ENCODE measurements at regions not wholly inside any gene's neighbourhood (a gene's known extent, or its start where the extent isn't known, plus 50 kb on each side); places are given as distances from the start of the nearest gene placed in this dataset.

DNA sequence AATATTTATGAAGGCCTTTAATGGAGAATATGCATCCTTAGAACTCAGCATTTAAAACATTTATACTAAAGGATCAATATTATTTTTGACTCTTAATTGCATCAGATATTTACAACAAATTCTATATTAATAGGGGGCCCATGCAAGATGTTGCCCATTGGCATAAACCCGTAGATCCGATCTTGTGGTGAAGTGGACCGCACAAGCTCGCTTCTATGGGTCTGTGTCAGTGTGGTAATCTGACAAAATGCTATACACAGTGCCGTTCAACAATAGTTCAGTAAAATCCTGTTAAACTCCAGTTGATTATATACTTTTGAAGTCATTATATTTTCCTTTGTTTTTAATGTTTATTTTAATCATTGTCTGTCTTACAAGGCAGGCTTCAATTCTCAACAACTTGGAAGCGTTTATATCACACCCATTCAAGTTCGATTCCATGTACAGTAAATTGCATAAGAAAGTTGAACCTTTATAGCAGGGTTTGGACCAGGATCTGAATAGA lies 809.2 kb downstream of the USP25 start:
- no peak for DNase-seq (ENCODE audit: low spot score)

DNA sequence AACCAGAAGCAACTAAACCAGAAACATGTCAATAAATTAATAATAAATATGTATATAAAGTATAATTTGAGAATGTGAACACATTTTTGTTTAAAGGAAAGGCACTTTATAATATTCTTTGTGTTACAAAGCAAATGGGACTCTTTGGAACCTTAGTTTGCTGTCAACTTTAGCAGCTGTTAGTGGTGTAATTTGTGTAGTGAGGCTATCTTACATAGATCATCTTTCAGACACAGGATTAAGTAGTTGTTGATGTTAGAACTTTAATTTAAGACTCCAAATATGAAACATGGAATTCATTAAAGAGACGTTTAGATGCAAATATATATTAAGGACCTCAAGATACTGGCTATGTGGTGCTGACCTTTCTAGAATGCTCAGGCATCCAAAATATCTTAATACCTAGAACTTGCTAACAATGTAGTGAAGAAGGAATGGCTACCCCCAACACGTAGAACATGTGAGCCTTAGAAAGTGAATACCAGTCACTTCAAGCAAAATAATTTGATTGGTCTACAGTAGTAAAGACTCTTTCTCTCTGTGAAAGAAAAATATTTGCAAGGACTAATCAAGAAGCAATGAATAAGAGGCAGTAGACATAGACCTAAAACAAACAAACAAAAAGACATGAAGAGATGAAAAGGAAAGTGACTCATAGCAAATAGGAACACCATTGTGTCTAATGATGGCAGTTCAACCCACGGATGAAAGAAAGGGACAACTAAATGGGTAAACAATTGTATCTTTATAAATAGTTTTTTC lies 811.4 kb downstream of the USP25 start:
- no peak for DNase-seq (ENCODE audit: low spot score)

DNA sequence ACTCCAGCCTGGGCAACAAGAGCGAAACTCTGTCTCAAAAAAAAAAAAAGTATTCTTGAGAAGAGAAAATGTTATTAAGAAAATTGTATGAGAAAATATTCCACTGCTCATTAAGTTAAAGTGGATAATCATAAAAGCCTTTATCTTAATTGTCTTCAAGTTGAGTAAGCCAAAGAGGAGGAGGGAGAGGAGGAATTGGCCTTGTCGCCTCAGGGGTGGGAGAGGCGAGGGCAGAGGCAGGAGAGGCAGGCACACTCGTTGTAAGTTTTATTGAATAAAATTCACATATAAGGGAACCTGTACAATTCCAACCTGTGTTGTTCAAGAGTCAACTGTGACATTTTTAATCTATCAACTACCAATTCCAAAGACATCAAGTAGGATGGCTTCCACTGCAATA lies 820.3 kb downstream of the USP25 start:
- DNase-seq (ENCODE audit: low spot score) = no peak

DNA sequence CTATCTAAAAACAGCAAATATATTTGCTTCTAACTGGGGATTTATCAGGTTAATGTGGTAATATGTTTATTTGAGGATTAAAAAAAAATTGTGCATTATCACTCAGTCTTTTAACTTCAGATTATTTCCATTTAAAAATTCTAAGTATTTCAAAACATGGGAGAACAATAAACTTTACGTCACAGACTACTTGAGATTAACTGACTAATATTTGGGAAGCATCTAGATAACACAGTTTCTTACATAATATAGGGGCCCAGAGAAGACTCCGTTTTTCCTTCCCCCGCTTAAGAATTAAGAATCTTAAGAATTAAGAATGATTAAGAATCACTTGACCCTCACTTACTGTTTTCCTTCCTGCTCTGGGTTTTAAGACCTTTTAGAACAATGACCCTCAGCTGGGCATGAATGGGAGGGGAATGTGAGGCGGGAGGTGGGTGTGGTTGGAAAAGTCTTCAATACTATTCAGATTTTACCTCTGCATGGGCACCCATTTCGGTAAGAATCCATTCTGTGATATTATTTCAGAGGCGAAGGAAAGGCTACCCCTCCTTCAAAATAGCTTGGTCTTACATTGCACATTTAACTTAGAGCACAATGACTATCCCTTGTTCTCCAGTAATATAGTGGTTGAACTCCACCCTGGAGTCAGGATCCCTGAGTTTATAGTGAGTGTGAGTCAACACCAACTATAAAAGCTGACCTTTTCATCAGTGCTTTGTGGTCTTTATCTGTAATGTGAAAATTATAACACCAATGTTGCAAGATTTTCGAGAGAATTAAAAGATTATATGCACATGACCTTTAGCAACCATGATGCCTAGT lies 821.3 kb downstream of the USP25 start:
- no peak for DNase-seq (ENCODE audit: low spot score)

DNA sequence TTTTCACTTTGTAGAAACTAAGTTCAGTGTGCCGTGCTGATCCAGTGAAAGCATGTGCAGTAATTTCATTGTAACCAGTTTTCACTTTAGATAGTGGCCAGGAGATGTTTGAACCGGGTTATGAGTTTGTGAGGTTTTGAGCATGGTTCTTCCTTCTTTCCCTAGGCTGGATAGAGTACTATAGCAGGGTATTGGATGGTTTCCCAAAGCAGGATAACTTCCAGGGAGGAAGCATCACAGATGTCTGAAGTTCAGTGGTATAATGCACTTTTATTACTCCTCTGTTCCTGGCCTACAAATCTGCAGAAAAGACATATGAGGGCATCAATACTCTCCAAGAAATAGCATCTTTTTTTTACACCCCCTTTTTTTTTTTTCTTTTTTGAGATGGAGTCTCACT lies 823.1 kb downstream of the USP25 start:
- DNase-seq (ENCODE audit: low spot score) = no peak

DNA sequence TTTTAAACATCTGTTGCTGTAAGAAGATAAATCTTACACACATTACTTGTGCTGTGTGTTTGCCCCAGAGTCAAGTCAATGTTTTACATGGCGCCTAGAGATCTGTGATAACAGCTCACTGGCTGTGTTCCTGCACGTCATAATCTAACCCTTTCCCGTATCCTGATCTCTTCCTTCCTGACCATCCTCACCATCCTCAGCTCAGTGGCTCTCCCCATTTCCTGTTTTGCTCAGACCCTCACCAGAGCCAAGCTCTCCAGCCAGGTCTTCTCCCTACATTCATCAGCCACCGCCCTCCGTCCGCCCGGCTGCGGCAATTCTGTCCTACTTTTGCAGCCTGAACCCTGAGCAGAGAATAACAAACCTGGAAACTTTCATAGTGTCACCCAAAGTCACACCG lies 824.7 kb downstream of the USP25 start:
- no peak for DNase-seq (ENCODE audit: low spot score)

DNA sequence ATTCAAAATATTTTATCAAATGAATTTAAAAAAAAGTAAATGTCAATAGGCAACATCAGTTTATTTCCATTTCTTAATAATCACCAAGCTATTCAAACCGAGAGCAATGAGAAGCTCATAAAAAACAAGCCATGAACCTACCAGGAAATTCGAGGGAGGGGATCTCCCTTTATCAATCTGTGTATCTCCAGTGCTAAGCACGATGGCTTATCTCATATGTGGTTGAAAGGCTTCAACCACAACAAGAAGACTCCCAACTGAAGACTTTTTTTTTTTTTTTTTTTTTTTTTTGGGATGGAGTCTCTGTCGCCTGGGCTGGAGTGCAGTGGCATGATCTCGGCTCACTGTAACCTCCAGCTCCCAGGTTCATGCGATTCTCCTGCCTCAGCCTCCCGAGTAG lies 833.3 kb downstream of the USP25 start:
- DNase-seq (ENCODE audit: low spot score) = no peak

DNA sequence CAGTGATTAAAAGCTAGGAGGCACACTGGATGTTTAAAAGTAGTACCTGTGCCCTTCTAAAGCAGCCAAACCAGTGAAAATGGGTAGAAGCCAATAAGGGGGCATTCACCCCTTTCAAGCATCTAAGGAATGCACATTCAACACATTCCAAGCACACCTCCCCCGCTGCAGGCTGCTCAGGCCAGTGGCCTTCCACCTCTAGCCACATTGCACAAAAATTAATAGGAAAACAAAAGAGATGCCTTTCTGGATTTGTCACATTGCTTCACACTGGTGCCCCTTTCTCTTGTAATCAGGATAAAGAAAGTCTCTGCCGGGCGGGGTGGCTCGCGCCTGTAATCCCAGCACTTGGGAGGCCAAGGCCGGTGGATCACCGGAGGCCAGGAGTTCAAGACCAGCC lies 834.0 kb downstream of the USP25 start:
- no peak for DNase-seq (ENCODE audit: low spot score)

DNA sequence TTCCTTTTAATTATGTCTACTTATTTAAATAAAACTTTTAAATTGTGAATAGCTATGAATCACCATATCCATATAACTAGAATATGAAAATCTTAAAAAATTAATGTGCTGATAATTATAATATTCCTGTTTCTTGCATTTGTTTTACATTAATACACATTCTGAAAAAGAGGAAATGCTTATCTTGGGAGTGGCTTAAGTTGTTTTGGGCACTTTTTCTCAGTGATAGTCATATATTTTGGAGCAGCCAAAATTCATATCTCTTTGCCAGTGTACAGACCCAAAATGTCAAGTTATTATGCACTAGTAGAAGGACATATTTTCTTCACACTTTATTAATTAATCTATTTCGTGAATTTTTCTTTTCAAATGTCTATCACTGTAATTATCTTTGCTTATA lies 838.5 kb downstream of the USP25 start:
- no peak for DNase-seq (ENCODE audit: low spot score)

DNA sequence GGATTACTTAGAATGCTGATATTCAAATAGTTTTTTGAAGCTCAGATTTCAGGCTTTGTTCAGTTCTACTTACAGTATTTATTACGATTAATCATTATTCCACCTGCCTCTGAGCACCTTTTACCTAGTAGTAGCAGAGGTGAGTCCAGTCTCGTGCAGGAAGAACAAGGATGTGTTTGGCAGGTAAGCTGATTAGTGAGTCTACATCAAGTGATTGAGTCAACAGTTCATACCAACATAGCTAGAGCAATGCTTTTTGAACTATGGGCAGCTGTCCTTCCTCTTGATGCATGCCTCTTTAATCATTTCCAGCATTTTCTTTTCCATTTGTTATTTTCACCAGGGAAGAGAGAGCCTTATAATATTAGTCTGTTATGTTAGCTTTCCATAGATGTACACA lies 838.9 kb downstream of the USP25 start:
- DNase-seq (ENCODE audit: low spot score) = no peak

DNA sequence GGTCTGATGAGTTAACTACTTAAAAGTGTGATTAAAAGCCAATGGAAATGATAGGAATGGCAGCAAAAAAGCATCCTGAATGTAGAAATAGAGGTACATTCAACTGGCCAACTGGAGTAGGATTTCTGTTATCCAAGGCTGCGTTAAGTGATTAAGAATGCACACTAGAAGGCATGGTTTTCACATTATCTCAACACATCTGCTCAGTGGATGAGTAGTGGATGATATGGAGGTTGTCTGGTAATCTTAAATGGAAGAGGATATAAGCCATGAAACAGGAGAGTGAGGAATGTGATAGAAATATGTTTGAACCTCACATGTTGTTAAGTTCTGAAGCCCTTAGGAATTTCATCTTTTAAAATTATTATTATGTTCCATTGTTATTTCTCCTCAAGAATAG lies 839.9 kb downstream of the USP25 start:
- no peak for DNase-seq (ENCODE audit: low spot score)

DNA sequence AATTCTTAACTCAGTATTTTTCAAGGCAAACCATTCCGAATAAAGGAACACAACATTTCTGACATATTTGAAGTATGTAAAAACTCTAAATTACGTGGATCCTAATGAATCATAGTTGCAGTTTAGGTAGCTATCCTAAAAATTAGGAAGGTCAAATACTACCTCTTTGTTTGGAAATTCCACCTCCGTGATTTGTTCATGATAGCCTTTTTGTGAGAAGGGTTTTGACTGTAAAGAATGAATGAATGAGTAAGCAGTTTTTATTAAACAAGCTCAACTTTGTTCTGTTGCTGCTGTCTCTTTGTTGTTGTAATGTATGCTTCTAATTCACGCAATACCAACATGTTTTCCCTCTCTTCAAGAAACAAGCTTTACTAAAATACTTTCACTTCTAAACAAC lies 840.4 kb downstream of the USP25 start:
- no peak for DNase-seq (ENCODE audit: low spot score)

DNA sequence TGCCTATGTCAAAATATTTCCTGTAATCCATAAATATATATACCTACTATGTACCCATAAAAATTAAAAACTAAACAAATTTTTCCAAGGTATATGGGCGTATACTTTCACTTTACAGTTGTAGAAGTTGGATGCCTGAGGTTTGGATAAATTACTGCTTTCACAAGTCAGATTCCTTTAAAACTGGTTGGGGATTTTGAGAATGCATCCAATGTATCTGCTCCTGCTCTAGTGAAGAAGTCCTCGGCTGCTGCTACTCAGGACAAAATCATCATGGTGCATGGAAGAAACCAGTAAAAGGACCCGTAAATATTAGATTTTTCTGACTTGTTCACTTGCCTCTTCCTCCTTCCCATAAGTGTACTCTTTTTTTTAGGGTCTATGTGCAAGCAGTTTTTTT lies 841.1 kb downstream of the USP25 start:
- no peak for DNase-seq (ENCODE audit: low spot score)

DNA sequence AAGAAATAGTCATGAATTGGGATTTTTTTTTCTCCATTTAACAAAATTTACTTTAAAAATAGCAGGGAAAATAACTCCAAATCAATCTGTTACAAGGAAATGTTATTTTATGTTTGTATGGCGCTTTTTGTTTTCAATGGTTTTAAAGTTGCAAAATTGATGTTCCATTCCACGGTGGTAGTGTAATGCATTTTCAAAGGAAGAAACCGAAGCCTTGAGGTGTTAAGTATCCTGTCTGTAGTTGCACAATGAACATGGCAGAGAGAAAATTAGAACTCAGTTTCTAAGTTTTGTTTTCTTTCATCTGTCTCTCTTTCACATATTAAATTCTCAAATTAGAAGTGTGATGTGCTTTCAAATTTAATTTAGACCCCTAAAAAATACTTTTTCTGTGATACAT lies 841.8 kb downstream of the USP25 start:
- no peak for DNase-seq (ENCODE audit: low spot score)

DNA sequence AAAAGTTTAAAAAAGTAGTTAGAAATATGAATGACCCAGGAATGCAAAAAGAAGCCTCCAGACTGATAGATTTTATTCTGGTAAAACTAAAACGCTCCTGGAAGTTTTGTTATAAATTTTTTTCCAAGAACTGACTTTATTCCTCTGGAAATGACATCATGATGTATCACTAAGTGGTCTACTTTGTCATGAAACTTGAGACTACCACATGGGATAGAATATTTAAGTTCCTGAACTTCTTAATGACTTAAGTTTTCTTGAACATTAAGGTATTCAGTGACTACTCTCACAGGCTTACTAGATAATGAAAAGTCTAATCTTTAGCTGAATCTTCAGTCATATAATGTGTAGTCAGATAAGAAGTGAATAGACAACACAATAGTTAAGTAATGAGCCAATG lies 842.2 kb downstream of the USP25 start:
- DNase-seq (ENCODE audit: low spot score) = no peak

DNA sequence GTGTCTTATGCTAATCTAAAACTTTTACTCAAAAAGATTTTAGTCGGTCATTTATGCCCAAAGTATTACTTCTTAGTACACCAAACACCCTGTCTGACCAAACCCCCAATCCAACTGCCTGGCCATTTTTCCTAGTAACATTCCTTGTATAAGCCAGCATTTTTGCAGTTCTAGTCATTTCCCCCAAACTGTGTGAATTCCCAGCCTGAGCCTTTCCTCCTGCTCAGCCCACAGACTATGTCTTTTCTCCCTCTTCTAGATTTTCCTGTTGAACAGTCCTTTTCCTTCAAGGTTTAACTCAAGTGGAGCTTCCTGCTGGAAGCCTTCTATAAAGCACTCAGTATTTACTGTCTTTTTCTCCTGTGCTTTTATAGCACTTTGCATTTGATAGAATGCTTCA lies 843.8 kb downstream of the USP25 start:
- no peak for DNase-seq (ENCODE audit: low spot score)

DNA sequence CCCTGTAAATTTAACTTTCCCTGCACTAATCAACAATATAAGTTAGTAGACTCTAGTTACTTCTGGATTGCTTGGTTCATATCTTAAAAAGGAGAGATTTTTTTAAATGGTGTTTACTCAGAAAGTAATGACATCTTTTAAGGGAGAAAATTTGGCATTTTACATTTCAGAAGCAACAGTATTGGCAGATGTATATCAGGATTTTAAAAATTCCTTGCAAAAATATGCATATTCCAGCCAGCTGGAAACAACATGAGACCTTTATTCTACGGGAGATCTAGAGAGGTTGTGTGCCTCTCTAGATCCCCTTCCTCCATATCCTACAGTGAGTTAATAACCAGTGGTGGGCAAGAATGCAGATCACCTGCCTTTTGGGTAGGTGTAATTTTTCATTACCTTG lies 848.2 kb downstream of the USP25 start:
- DNase-seq (ENCODE audit: low spot score) = no peak

DNA sequence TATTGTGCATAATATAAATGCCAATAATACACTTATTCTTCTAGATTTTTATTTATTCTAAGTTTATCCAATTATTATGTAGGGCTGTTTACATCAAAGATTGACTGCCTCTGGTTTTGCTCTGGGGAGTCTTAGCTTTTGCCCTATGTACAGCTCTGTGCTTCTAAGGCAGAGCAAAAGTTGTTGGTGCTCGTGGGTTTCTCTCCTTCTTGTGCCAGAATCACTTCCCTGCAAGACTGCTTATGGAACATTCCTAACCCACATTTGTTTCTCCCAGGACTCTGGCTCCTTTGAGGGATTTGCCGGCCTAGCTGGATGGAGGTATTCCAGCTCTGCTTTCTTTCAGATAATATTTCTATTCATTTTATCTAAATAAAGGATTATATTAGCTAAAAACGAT lies 849.1 kb downstream of the USP25 start:
- no peak for DNase-seq (ENCODE audit: low spot score)

DNA sequence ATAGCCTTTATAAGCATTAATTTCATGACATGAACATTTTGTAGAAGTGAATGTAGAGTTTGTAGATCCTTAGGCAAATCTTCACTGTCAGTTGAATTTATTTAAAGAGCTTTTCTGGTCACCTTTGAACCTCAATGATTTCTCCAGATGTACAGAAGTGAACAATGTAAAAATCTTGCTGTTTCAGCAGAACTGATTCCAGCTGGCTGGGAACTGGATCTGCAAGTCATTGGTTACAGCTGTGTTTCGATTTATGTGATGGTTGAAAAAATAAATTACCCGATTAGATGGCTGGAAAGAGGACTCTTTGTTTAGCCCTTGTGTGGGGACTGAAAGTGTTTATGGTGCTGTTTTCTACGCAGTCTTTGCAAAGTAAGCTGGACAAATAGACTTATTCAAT lies 849.8 kb downstream of the USP25 start:
- DNase-seq (ENCODE audit: low spot score) = no peak

DNA sequence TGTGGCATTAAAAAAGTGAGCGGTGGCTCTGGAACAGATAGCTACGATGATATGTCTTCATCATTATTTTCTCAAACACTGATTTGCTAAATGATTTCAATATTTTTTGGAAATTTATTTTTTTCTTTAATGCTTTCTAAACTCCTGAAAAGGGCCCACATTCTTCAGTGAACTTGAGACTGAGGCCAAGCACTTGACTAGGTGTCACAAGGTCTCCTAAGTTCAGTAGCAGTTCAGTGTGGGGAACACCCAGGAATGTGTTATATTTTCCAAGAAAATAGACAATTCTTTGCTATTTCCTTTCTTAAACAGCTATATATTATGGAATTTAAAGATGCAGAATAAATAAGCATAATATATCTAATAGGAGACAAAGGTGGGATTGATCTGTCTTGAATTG lies 850.9 kb downstream of the USP25 start:
- DNase-seq (ENCODE audit: low spot score) = no peak

DNA sequence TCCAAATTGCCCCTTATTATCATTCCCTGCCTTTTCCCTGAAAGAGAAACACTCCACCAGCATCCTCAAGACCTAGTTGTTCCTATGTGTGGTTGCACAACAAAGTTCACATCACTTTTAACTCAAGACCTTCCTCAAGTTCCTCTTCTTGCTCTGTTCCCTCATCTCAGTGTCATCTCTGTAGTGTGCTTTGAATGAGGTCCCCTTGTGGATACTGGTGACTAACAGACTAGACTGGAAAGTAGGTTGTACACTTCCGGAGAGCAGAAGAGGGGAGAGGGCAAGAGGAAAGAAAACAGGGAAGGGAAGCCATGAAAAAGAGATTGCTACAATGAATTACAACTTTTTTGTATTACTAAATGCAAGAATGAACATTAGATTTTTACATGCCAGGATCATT lies 853.8 kb downstream of the USP25 start:
- DNase-seq (ENCODE audit: low spot score) = no peak

DNA sequence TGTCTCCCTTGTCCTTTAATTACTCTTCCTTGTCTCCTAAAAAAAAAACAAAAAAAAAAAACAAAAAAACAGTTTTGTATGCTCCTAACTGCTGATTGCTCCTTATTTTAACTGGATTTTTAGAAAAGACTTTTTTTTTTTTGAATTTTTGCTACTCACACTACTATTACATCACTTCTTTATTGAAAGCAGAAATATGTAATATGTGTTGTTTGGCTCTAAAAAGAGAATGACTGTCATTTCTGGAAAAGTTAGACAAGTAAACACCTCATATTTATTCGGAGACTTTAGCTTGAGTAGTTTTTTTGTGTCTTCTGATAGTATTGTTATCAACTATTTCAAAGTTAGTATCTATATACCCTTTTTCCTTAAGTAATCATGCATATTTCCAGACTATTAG lies 855.0 kb downstream of the USP25 start:
- DNase-seq (ENCODE audit: low spot score) = no peak

DNA sequence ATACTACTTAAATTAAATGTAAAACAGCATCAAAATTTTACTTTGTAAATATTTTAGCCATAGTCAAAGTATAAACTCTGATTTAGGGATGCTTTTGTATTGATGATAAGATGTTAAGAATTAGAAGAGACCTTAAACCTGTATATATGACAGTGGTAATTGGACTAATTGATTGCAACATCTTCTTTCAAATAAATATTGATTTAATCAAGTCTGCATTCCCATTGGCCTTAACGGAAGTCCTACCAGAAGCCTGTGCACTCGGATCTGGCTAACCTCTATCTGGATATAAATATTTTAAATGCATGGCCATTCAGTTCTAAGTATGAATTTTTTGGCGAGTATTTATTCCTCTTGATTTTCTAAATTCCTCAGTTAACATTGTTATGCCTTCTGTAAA lies 856.1 kb downstream of the USP25 start:
- DNase-seq (ENCODE audit: low spot score) = no peak

DNA sequence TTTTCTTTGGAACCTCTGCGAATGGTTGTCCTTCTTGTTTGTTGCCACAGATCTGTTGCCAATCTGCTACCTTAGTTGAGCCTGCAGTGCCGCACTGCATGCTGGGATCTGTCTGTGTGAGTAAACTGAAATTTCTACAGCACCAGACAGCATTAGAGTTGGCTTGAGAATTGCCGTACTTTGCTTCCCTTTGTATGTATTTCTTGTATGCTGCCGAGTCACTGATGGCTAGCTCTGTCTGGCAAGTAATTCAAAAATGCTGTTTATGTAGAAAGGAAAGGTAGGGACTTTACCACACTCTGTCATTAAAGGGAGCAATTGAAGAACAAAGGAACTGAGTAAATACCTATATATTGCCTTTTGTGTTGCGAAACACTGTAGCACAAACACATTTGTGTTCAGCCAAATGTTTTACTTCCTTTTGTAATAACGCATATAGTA lies 857.4 kb downstream of the USP25 start:
- no peak for DNase-seq (ENCODE audit: low spot score)

Data from D341Med (cell line).